Panc1 (cell line): ENCODE measurements at regions not wholly inside any gene's neighbourhood (a gene's known extent, or its start where the extent isn't known, plus 50 kb on each side); places are given as distances from the start of the nearest gene placed in this dataset.
A peak's percentile ranks its signal among the peaks of the same experiment; 100 is the strongest.

Source experiments
- ATAC-seq: fragments of 200-7000 bp; cut with Tn5 transposase; 2 replicates; pipeline ENCODE4 v1.9.1; 2020; ENCODE audit warnings: mild to moderate bottlenecking, moderate library complexity
- BruUV-seq: library from RNA; stranded (reverse); fragments of 400-500 nt; replicated peaks from 2 replicates; lab custom pipeline; 2021; lab: Mats Ljungman, UMichigan
- CTCF ChIA-PET: fragments of 300-600 bp; sonication (Branson Sonifier 250); formaldehyde crosslinking; loops from one replicate; lab custom pipeline; 2022; ENCODE audit warnings: antibody characterized with exemption; lab: Charles Lee
- POLR2A ChIA-PET: fragments of 300-600 bp; sonication (Branson Sonifier 250); formaldehyde crosslinking; loops from one replicate; lab custom pipeline; 2022; ENCODE audit warnings: antibody characterized with exemption; lab: Charles Lee
- DNase-seq: peaks from one replicate; pipeline ENCODE4 v3.0.0-alpha.2; 2010; ENCODE audit warnings: low read depth, low spot score
- H3K27ac ChIP-seq: 2 replicates; pipeline ENCODE4 v1.5.1; 2011; ENCODE audit warnings: mild to moderate bottlenecking, low read length, inconsistent platforms
- H3K27me3 ChIP-seq: fragments of 200-500 bp; sonication (Bioruptor generic); 2 replicates; pipeline ENCODE4 v1.6.0; 2014; ENCODE audit warnings: low read length, inconsistent platforms; ENCODE audit not compliant: control insufficient read depth, insufficient read depth
- H3K36me3 ChIP-seq: fragments of 200-500 bp; sonication (Bioruptor generic); 2 replicates; pipeline ENCODE4 v1.5.1; 2014; ENCODE audit warnings: inconsistent platforms, mild to moderate bottlenecking, low read length, moderate library complexity; ENCODE audit not compliant: control insufficient read depth, insufficient read depth
- H3K4me1 ChIP-seq: 2 replicates; pipeline ENCODE4 v1.5.1; 2011; ENCODE audit warnings: inconsistent platforms, mild to moderate bottlenecking, low read length, moderate library complexity; ENCODE audit not compliant: control insufficient read depth, insufficient read depth
- H3K4me3 ChIP-seq, 2 experiments: 2 replicates each; pipeline ENCODE4 v1.5.1; 2011 to 2012; ENCODE audit warnings: low read depth in 2 of 2, low read length in 2 of 2, mild to moderate bottlenecking in 2 of 2, inconsistent platforms in 1 of 2, moderate library complexity in 1 of 2
- H3K9me3 ChIP-seq: fragments of 200-500 bp; sonication (Bioruptor generic); 2 replicates; pipeline ENCODE4 v1.5.1; 2014; ENCODE audit warnings: low read depth, mild to moderate bottlenecking, inconsistent platforms, low read length, moderate library complexity; ENCODE audit not compliant: control insufficient read depth, insufficient read depth
- CTCF ChIP-seq: fragments of 450-650 bp; IDR thresholded peaks from 2 replicates; pipeline ENCODE4 v1.5.1; 2017; ENCODE audit warnings: mild to moderate bottlenecking
- POLR2AphosphoS5 ChIP-seq: IDR thresholded peaks from 2 replicates; pipeline ENCODE4 v1.6.1; 2012; ENCODE audit warnings: mild to moderate bottlenecking, low read depth, low read length, moderate library complexity
- REST ChIP-seq, 2 experiments: IDR thresholded peaks; 2 replicates each; pipeline ENCODE4 v1.6.1; 2011 to 2012; ENCODE audit warnings: low read depth in 2 of 2, control low read depth in 1 of 2, low read length in 1 of 2, mild to moderate bottlenecking in 1 of 2, moderate library complexity in 1 of 2; ENCODE audit not compliant: insufficient read depth in 1 of 2
- SIN3A ChIP-seq: IDR thresholded peaks from 2 replicates; pipeline ENCODE4 v1.6.1; 2012; ENCODE audit warnings: low read depth, mild to moderate bottlenecking, low read length, moderate library complexity, borderline replicate concordance; ENCODE audit not compliant: insufficient read depth
- TCF7L2 ChIP-seq: IDR thresholded peaks from 2 replicates; pipeline ENCODE4 v1.6.1; 2011; ENCODE audit warnings: mild to moderate bottlenecking, low read depth, low read length, inconsistent platforms
- in situ Hi-C: cut with HindIII; loops from 2 replicates; pipeline ENCODE4 v1.10.0; 2016; ENCODE audit warnings: low sequenced_read_pairs, low pct_unique_long_range_greater_than_20kb
- intact Hi-C: fragments of 100-400 bp; cut with micrococcal nuclease; formaldehyde crosslinking; loops from one replicate; pipeline ENCODE4 v1.10.0; 2022; ENCODE audit not compliant: unreplicated experiment

GRCh38 chr6:154653853-154654252, 79.4 kb upstream of the SCAF8 start:
- Histone ChIP-seq H3K4me3 (no peak overlapping the region), H3K36me3 (no peaks in the 10 kb centered on the region), H3K27ac (no peak overlapping the region), H3K4me1 (peaks cover 4% of the 10 kb centered on the region; the same call in 1 of the 2 replicates), H3K9me3 (no peaks in the 10 kb centered on the region), H3K27me3 (no peaks in the 10 kb centered on the region)
- ChIA-PET CTCF (no interaction called here), POLR2A (no interaction called here)
- ATAC-seq (peak; percentile 83; the same call in 1 of the 2 replicates), DNase-seq (no peak)
- BruUV-seq, result no TSS peak
- TF ChIP-seq CTCF (no peak), REST (IDR thresholded peaks at IDR 0.05; ENCODE audit: insufficient read depth in 1 of 2, low read depth in 2 of 2, low read length in 1 of 2) (no peak), POLR2AphosphoS5 (no peak), SIN3A (no peak), TCF7L2 (no peak)
- in situ Hi-C loops (no loop called here), intact Hi-C loops (no loop called here)

GRCh38 chr6:154656660-154657059, 76.6 kb upstream of the SCAF8 start:
- intact Hi-C loops (no loop called here), in situ Hi-C loops (no loop called here)
- DNase-seq (no peak), ATAC-seq (no peak)
- H3K9me3 ChIP-seq, result no peaks in the 10 kb centered on the region
- H3K27me3 ChIP-seq, result no peaks in the 10 kb centered on the region
- no peak overlapping the region for H3K4me3 ChIP-seq
- peaks cover 4% of the 10 kb centered on the region; the same call in 1 of the 2 replicates for H3K4me1 ChIP-seq
- TF ChIP-seq TCF7L2 (no peak), CTCF (no peak), POLR2AphosphoS5 (no peak), SIN3A (no peak), REST (IDR thresholded peaks at IDR 0.05; ENCODE audit: insufficient read depth in 1 of 2, low read depth in 2 of 2, low read length in 1 of 2) (no peak)
- POLR2A ChIA-PET, result no interaction called here
- H3K36me3 ChIP-seq, result no peaks in the 10 kb centered on the region
- CTCF ChIA-PET, result interaction anchor here (0.6 kb wide), 1 partner anchor 87 kb away, joined by 6 read pairs; no protein-coding TSS in a partner anchor
- no TSS peak for BruUV-seq
- no peak overlapping the region for H3K27ac ChIP-seq
